ENCODE measurements at regions not wholly inside any gene's neighbourhood (a gene's known extent, or its start where the extent isn't known, plus 50 kb on each side); places are given as distances from the start of the nearest gene placed in this dataset.

DNA sequence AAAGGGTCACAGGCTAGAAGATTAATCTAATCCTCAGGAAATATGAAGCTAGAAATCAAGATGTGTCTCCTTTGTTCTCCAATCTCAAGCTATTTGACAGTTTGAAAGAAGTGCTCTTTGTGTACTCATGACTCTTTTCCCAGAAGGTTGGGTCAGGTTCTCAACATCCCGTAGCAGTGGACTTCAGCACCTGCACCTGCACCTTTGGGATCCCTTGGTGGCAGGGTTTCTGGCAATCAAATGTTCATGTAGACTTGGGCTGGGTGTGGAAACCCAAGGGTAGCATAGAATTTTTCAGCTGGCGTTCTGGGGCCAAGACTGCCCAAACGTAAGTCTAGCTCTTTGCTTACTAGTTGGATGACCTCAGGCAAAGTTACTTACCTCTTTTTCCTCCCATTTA is 134.4 kb downstream of the ADRA2A start:
- Histone ChIP-seq H3K9me3 (ENCODE audit: control insufficient read depth in 2 of 2, insufficient read depth in 1 of 2, low read depth in 1 of 2, low read length in 1 of 2) (peaks cover 0 to 3% of the 10 kb centered on the region in 2 donors), H3K4me1 (ENCODE audit: control insufficient read depth in 2 of 2, insufficient read depth in 2 of 2, low read length in 1 of 2) (no peaks in the 10 kb centered on the region), H3K36me3 (ENCODE audit: control insufficient read depth in 2 of 2, insufficient read depth in 2 of 2, low read length in 1 of 2) (no peaks in the 10 kb centered on the region), H3K27me3 (ENCODE audit: control insufficient read depth in 1 of 2, insufficient read depth in 2 of 2, low read length in 2 of 2) (no peaks in the 10 kb centered on the region), H3K27ac (ENCODE audit: low read depth in 2 of 2, low read length in 1 of 2) (no peak overlapping the region), H3K4me3 (ENCODE audit: low read depth in 1 of 2, low read length in 2 of 2) (no peak overlapping the region)
- 56 to 60% methylated on average over 3 of the region's 3 CpGs for WGBS, 2 donors

DNA sequence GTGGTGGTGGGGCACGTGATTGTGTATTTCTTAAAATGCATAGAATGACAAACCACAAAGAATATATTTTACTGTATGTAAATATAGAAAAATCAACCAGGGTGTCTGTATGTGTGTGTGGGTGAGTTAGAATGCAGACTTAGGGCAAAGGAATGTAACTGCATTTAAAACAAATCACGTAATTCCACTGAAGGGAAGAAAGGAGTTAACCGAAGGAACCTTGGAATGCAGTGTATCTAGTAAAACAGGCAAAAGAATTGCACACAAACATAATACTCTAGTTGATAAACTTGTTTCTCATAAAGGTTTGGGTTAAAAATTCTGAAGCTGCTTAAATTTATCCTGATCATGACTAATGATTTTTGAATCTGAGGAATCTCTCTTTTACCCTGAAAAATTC is 134.9 kb downstream of the ADRA2A start:
- Histone ChIP-seq H3K4me1 (ENCODE audit: control insufficient read depth in 2 of 2, insufficient read depth in 2 of 2, low read length in 1 of 2) (no peaks in the 10 kb centered on the region), H3K36me3 (ENCODE audit: control insufficient read depth in 2 of 2, insufficient read depth in 2 of 2, low read length in 1 of 2) (no peaks in the 10 kb centered on the region), H3K27me3 (ENCODE audit: control insufficient read depth in 1 of 2, insufficient read depth in 2 of 2, low read length in 2 of 2) (no peaks in the 10 kb centered on the region), H3K27ac (ENCODE audit: low read depth in 2 of 2, low read length in 1 of 2) (no peak overlapping the region), H3K9me3 (ENCODE audit: control insufficient read depth in 2 of 2, insufficient read depth in 1 of 2, low read depth in 1 of 2, low read length in 1 of 2) (peaks cover 0 to 3% of the 10 kb centered on the region in 2 donors), H3K4me3 (ENCODE audit: low read depth in 1 of 2, low read length in 2 of 2) (no peak overlapping the region)
- 44 to 56% methylated on average over 3 of the region's 3 CpGs for WGBS, 2 donors

DNA sequence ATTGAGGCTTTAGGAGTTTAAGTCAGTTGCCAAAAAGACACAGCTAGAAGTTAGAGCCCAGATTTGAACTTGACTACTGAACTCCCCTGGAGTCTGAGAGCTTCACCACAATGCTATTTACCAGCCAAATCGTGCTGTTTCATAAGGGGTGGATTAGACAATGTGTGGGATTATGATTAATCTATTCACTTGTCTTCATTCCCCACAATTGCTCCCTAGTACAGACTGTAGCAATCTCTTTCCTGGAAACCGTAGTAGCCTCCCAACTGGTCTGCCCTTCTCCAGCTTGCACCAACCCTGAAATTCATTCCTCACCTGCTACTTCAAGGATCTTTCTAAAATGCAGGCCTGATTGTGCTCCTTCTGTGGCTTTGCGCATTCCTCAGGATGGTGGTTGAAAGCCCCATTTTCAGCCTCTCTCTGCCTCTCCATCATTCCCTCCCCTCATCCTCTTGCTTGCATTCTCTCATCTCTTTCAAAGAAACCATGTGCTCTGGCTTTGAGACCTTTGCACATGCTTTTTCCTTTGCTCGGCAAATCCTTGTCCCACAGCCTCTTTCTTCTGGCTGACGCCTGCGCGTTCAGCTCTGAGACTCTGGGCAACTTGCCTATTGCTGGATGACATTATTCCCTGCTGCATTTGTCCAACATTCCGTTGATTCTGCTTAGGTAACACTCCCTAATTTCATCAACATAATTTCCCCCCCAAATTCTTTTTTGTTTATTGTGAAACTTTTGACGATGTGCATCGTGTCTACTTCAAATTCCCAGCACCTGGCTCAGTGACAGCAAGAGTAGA is 145.1 kb downstream of the ADRA2A start:
- Histone ChIP-seq H3K27ac (ENCODE audit: low read depth in 2 of 2, low read length in 1 of 2) (no peak overlapping the region), H3K9me3 (ENCODE audit: control insufficient read depth in 2 of 2, insufficient read depth in 1 of 2, low read depth in 1 of 2, low read length in 1 of 2) (no peaks in the 10 kb centered on the region)
- WGBS, 2 donors, result 73 to 83% methylated on average over 10 of the region's 10 CpGs

DNA sequence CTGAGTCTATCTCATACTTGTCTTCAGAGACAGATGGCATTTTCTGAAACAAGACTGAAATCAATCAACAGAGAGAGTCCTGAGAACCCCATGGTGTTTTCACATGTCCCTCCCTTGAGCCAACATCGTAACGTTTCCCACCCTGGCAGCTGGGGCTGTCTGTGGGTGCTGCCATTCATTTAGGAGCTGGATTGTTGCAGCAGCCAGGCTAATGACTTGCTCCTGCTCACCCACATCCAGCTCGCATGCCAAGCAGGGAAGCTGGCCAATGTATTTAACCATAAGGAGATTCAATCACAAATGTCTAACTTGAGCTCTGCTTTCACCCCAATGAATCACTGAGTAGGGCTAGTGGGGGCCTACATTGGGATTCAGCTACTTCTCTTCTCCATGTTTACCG is 146.1 kb downstream of the ADRA2A start:
- H3K27ac ChIP-seq (ENCODE audit: low read depth in 2 of 2, low read length in 1 of 2), result no peak overlapping the region
- no peak overlapping the region for H3K4me3 ChIP-seq (ENCODE audit: low read depth in 1 of 2, low read length in 2 of 2)
- no peaks in the 10 kb centered on the region for H3K36me3 ChIP-seq (ENCODE audit: control insufficient read depth in 2 of 2, insufficient read depth in 2 of 2, low read length in 1 of 2)
- 66 to 67% methylated on average over 4 of the region's 4 CpGs for WGBS, 2 donors
- H3K9me3 ChIP-seq (ENCODE audit: control insufficient read depth in 2 of 2, insufficient read depth in 1 of 2, low read depth in 1 of 2, low read length in 1 of 2), result no peaks in the 10 kb centered on the region
- H3K4me1 ChIP-seq (ENCODE audit: control insufficient read depth in 2 of 2, insufficient read depth in 2 of 2, low read length in 1 of 2), result no peaks in the 10 kb centered on the region
- no peaks in the 10 kb centered on the region for H3K27me3 ChIP-seq (ENCODE audit: control insufficient read depth in 1 of 2, insufficient read depth in 2 of 2, low read length in 2 of 2)

More for the DNA sequence above, 145.1 kb downstream of the ADRA2A start:
- no peak overlapping the region for H3K4me3 ChIP-seq (ENCODE audit: low read depth in 1 of 2, low read length in 2 of 2)
- H3K36me3 ChIP-seq (ENCODE audit: control insufficient read depth in 2 of 2, insufficient read depth in 2 of 2, low read length in 1 of 2), result no peaks in the 10 kb centered on the region
- no peaks in the 10 kb centered on the region for H3K27me3 ChIP-seq (ENCODE audit: control insufficient read depth in 1 of 2, insufficient read depth in 2 of 2, low read length in 2 of 2)
- no peaks in the 10 kb centered on the region for H3K4me1 ChIP-seq (ENCODE audit: control insufficient read depth in 2 of 2, insufficient read depth in 2 of 2, low read length in 1 of 2)

DNA sequence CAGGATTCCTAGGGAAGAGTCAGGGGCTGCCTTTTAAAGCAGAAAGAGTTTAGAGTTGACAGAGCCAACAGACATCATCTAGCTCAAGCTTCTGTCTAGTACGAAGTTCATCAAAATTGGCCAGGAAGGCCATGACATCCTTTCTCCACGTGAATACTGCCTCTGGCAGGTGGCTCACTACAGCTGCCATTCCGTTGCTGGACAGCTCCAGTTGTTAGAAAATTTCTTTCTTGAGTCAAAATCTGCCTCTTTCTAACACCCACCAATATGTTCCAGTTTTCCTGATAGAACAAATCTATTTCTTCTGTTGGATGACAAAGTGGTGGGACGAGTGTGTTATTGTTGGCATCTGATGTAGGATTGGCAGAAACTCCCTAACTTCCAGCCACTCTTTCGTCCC is 154.9 kb downstream of the ADRA2A start:
- no peaks in the 10 kb centered on the region for H3K4me1 ChIP-seq (ENCODE audit: control insufficient read depth in 2 of 2, insufficient read depth in 2 of 2, low read length in 1 of 2)
- peaks cover 0 to 2% of the 10 kb centered on the region in 2 donors for H3K27me3 ChIP-seq (ENCODE audit: control insufficient read depth in 1 of 2, insufficient read depth in 2 of 2, low read length in 2 of 2)
- WGBS, 2 donors, result 34 to 37% methylated on average over 5 of the region's 5 CpGs
- no peaks in the 10 kb centered on the region for H3K9me3 ChIP-seq (ENCODE audit: control insufficient read depth in 2 of 2, insufficient read depth in 1 of 2, low read depth in 1 of 2, low read length in 1 of 2)
- H3K27ac ChIP-seq (ENCODE audit: low read depth in 2 of 2, low read length in 1 of 2), result no peak overlapping the region
- no peak overlapping the region for H3K4me3 ChIP-seq (ENCODE audit: low read depth in 1 of 2, low read length in 2 of 2)
- H3K36me3 ChIP-seq (ENCODE audit: control insufficient read depth in 2 of 2, insufficient read depth in 2 of 2, low read length in 1 of 2), result no peaks in the 10 kb centered on the region

DNA sequence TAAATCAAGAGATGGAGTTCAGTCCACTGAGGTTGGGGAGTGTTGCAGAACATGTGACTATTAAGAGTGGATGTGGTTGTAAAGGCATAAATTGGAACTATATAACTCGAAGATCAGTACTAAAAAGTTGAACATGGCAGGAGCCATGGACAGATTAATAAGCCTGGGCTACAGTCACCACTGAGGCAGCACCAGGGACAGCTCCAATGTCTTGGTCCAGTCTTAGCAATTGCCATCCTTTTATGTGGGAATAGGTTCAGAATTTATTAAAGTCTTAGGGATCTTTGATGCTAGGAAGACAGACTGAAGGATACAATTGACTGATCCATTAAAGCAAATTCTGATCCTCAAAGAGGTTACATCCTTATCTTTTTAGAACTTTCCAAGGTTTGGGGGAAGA is 156.6 kb downstream of the ADRA2A start:
- 43 to 56% methylated on average over 1 of the region's 1 CpG for WGBS, 2 donors
- no peaks in the 10 kb centered on the region for H3K36me3 ChIP-seq (ENCODE audit: control insufficient read depth in 2 of 2, insufficient read depth in 2 of 2, low read length in 1 of 2)
- no peak overlapping the region for H3K4me3 ChIP-seq (ENCODE audit: low read depth in 1 of 2, low read length in 2 of 2)
- no peak overlapping the region for H3K27ac ChIP-seq (ENCODE audit: low read depth in 2 of 2, low read length in 1 of 2)
- peaks cover 0 to 2% of the 10 kb centered on the region in 2 donors for H3K27me3 ChIP-seq (ENCODE audit: control insufficient read depth in 1 of 2, insufficient read depth in 2 of 2, low read length in 2 of 2)
- H3K4me1 ChIP-seq (ENCODE audit: control insufficient read depth in 2 of 2, insufficient read depth in 2 of 2, low read length in 1 of 2), result no peaks in the 10 kb centered on the region
- H3K9me3 ChIP-seq (ENCODE audit: control insufficient read depth in 2 of 2, insufficient read depth in 1 of 2, low read depth in 1 of 2, low read length in 1 of 2), result no peaks in the 10 kb centered on the region

DNA sequence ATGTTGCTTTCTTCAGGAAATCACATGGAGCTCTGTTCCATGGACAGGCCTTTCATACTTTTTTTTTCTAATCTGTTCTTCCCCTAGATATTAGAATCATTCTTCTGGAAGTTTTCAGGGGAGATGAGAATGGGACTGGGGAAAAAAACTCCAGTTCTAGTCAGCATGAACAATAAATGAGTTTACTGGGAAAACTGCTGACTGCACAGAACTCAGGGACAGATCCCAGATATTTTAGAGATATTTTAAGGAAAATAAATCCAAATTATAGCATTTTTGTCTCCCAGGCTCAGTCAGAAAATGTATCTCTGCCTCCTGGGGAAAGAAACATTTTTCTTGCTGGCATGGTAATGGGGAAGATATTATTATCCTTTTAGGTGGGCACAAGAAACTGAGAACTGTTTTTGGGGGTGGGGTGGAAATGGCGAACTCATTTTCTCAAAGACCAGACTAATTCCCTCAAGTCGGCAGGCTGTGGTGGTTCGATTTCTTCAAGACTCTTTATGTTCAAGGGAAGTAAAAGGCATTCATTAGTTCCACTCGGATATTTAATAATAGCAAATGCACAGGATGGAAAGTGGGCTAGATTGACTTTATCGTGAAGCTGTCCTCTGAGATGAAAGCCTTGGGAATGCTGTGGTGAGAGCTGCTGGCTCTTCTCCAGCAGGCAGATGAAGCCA is 157.5 kb downstream of the ADRA2A start:
- H3K36me3 ChIP-seq (ENCODE audit: control insufficient read depth in 2 of 2, insufficient read depth in 2 of 2, low read length in 1 of 2), result no peaks in the 10 kb centered on the region
- H3K4me3 ChIP-seq (ENCODE audit: low read depth in 1 of 2, low read length in 2 of 2), result no peak overlapping the region

DNA sequence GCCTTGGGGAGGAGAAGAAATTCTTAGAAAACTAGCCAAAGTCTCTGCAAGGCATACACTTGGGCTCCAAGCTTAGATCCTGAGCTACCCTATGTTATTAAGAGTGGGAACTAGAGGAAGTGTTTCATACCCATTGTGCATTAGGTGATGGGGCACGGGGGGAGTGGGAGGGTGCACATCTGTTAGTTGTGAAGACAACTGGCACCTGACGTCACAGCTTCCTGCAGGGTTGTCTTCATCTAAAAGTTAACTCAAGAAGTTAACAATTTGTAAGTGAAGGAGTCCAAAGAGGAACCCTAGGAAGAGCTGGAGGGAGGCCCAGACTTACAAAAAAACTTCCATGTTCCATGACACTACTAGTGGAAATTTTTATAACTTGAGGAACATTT is 158.1 kb downstream of the ADRA2A start:
- Histone ChIP-seq H3K4me3 (ENCODE audit: low read depth in 1 of 2, low read length in 2 of 2) (no peak overlapping the region), H3K27me3 (ENCODE audit: control insufficient read depth in 1 of 2, insufficient read depth in 2 of 2, low read length in 2 of 2) (peaks cover 0 to 2% of the 10 kb centered on the region in 2 donors), H3K27ac (ENCODE audit: low read depth in 2 of 2, low read length in 1 of 2) (no peak overlapping the region), H3K4me1 (ENCODE audit: control insufficient read depth in 2 of 2, insufficient read depth in 2 of 2, low read length in 1 of 2) (no peaks in the 10 kb centered on the region), H3K9me3 (ENCODE audit: control insufficient read depth in 2 of 2, insufficient read depth in 1 of 2, low read depth in 1 of 2, low read length in 1 of 2) (no peaks in the 10 kb centered on the region), H3K36me3 (ENCODE audit: control insufficient read depth in 2 of 2, insufficient read depth in 2 of 2, low read length in 1 of 2) (no peaks in the 10 kb centered on the region)
- 51% methylated on average over 2 of the region's 2 CpGs for WGBS, 2 donors

More for the DNA sequence above, 157.5 kb downstream of the ADRA2A start:
- Histone ChIP-seq H3K4me1 (ENCODE audit: control insufficient read depth in 2 of 2, insufficient read depth in 2 of 2, low read length in 1 of 2) (no peaks in the 10 kb centered on the region), H3K9me3 (ENCODE audit: control insufficient read depth in 2 of 2, insufficient read depth in 1 of 2, low read depth in 1 of 2, low read length in 1 of 2) (no peaks in the 10 kb centered on the region), H3K27me3 (ENCODE audit: control insufficient read depth in 1 of 2, insufficient read depth in 2 of 2, low read length in 2 of 2) (peaks cover 0 to 2% of the 10 kb centered on the region in 2 donors), H3K27ac (ENCODE audit: low read depth in 2 of 2, low read length in 1 of 2) (no peak overlapping the region)
- 75 to 78% methylated on average over 5 of the region's 5 CpGs for WGBS, 2 donors

DNA sequence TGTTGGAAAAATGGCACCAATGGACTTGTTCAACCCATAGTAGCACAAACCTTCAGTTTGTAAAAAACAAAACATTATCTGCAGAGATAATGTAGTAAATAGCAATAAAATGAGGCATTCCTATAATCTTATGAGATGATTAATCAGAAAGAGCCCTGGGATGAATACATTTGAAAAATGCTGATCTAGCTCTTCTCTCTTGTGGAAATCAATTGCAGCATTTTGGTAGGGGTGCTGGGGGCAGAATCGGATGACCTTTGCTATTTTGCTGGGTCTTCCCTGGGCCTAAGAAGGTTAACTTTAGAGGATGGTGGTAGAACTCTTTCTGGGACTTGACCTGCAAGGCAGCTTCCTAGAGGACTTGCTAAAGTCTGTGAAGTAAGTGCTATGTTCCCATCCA is 163.5 kb downstream of the ADRA2A start:
- WGBS, 2 donors, result 86 to 94% methylated on average over 1 of the region's 1 CpG

DNA sequence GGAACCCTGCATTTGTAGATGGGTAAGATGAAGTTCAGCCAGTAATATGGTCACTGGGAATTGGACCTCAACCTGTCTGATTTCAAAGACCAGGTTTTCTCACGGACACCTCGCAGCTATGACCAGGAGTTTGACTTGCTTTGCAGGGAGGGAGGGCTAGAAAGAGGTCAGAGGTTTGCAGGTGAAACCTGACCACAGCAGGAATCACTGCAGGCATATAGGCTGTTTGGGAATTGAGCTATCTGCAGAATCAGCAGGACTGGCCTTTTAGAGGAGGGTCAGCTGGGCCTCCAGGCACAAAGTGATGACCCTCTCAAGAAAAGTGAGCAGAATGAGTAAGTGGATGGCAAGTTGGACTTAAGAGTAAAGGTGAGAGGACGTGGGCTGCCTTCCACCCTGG is 166.3 kb downstream of the ADRA2A start:
- Histone ChIP-seq H3K36me3 (ENCODE audit: control insufficient read depth in 2 of 2, insufficient read depth in 2 of 2, low read length in 1 of 2) (no peaks in the 10 kb centered on the region), H3K27me3 (ENCODE audit: control insufficient read depth in 1 of 2, insufficient read depth in 2 of 2, low read length in 2 of 2) (no peaks in the 10 kb centered on the region), H3K4me3 (ENCODE audit: low read depth in 1 of 2, low read length in 2 of 2) (no peak overlapping the region), H3K27ac (ENCODE audit: low read depth in 2 of 2, low read length in 1 of 2) (no peak overlapping the region), H3K4me1 (ENCODE audit: control insufficient read depth in 2 of 2, insufficient read depth in 2 of 2, low read length in 1 of 2) (no peaks in the 10 kb centered on the region), H3K9me3 (ENCODE audit: control insufficient read depth in 2 of 2, insufficient read depth in 1 of 2, low read depth in 1 of 2, low read length in 1 of 2) (no peaks in the 10 kb centered on the region)
- WGBS, 2 donors, result 75 to 84% methylated on average over 3 of the region's 3 CpGs

More for the DNA sequence above, 163.5 kb downstream of the ADRA2A start:
- no peak overlapping the region for H3K27ac ChIP-seq (ENCODE audit: low read depth in 2 of 2, low read length in 1 of 2)
- no peaks in the 10 kb centered on the region for H3K36me3 ChIP-seq (ENCODE audit: control insufficient read depth in 2 of 2, insufficient read depth in 2 of 2, low read length in 1 of 2)
- H3K4me1 ChIP-seq (ENCODE audit: control insufficient read depth in 2 of 2, insufficient read depth in 2 of 2, low read length in 1 of 2), result no peaks in the 10 kb centered on the region
- no peaks in the 10 kb centered on the region for H3K9me3 ChIP-seq (ENCODE audit: control insufficient read depth in 2 of 2, insufficient read depth in 1 of 2, low read depth in 1 of 2, low read length in 1 of 2)
- H3K4me3 ChIP-seq (ENCODE audit: low read depth in 1 of 2, low read length in 2 of 2), result no peak overlapping the region
- no peaks in the 10 kb centered on the region for H3K27me3 ChIP-seq (ENCODE audit: control insufficient read depth in 1 of 2, insufficient read depth in 2 of 2, low read length in 2 of 2)

Data from esophagus (tissue), 2 donors.